Retinal pigment epithelial cell (primary cell): ENCODE measurements at regions not wholly inside any gene's neighbourhood (a gene's known extent, or its start where the extent isn't known, plus 50 kb on each side); places are given as distances from the start of the nearest gene placed in this dataset.

ENCODE experiments used
- DNase-seq: peaks from one replicate; pipeline ENCODE4 v3.0.0-alpha.2; 2010; ENCODE audit warnings: low read depth
- H3K4me3 ChIP-seq: 2 replicates; pipeline ENCODE4 v1.5.1; 2011; ENCODE audit warnings: mild to moderate bottlenecking, low read length, control low read depth, moderate library complexity
- TF ChIP-seq, protein P1 (sequence below): conservative IDR thresholded peaks from 2 replicates; pipeline ENCODE4 v1.5.1; 2011; ENCODE audit warnings: low read depth, low read length, control low read depth, inconsistent platforms

DNA sequence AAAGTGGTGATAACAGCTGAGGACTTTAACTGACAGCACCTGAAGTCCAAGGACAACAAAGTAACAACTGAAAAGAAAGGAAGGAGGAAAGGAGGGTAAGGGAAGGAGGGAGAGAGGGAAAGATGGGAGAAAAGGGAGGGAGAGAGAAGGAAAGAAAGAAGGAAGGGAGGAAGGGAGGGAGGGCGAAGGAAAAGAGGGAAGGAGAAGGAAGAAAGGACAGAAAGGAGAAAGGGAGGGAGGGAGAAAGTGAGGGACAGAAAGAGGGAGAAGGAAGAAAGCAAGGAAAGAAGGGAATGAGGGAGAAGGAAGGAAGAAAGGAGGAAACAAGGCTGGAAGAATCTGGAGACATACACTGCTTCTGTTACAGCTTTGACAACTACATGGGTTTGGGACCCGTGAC, 494.4 kb downstream of the FUT8 start:
- TF ChIP-seq, protein P1, sequence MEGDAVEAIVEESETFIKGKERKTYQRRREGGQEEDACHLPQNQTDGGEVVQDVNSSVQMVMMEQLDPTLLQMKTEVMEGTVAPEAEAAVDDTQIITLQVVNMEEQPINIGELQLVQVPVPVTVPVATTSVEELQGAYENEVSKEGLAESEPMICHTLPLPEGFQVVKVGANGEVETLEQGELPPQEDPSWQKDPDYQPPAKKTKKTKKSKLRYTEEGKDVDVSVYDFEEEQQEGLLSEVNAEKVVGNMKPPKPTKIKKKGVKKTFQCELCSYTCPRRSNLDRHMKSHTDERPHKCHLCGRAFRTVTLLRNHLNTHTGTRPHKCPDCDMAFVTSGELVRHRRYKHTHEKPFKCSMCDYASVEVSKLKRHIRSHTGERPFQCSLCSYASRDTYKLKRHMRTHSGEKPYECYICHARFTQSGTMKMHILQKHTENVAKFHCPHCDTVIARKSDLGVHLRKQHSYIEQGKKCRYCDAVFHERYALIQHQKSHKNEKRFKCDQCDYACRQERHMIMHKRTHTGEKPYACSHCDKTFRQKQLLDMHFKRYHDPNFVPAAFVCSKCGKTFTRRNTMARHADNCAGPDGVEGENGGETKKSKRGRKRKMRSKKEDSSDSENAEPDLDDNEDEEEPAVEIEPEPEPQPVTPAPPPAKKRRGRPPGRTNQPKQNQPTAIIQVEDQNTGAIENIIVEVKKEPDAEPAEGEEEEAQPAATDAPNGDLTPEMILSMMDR = no peak
- no peak overlapping the region for H3K4me3 ChIP-seq
- DNase-seq = no peak

DNA sequence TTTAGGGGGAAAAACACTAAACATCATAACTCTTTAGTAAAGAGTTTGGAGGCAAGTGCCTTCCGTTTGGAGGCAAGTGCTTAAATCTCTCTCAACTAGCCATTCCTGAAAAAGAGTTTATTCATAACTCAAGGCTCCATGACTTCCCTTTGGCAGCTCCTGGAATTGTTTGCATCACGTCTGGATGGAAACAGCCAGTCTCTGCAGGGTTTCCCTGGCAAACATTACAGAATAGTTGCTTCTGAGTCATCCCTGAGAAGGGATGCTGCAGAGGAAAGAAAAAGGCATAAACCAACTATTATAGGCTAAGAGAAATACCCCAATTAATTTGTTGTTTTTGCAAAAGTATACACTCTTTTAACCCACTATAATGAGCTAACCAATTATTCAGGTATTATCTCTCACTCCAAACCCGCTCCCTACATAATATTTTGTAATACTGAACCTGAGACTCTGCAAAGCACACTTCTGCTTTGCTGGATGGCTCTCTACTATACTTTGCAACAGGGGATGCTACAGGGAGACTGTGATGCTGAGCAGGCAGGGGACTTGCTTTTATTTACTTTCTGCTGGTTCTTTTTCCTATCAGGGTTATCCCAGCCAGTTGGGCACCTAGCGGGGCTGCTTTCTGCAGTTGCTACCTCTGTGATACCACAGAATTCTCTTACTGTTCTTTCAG, 497.7 kb downstream of the FUT8 start:
- no peak for DNase-seq
- no peak overlapping the region for H3K4me3 ChIP-seq
- TF ChIP-seq, protein P1 = no peak

DNA sequence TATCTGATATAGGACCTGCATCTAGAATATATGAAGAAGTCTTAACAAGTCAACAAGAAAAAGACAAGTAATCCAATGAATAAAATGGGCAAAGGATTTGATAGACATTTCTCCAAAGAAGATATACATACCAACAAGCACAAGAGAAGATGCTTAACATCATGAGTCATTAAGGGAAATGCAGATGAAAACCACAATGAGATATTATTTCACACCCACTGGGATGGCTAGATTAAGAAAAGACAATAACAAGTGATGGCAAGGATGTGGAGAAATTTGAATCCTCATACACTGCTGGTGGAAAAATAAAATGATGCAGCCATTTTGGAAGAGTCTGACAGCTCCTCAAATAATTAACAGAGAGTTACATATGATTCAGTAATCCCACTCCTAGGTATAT, 502.6 kb downstream of the FUT8 start:
- no peak overlapping the region for H3K4me3 ChIP-seq
- TF ChIP-seq, protein P1 = no peak
- no peak for DNase-seq

DNA sequence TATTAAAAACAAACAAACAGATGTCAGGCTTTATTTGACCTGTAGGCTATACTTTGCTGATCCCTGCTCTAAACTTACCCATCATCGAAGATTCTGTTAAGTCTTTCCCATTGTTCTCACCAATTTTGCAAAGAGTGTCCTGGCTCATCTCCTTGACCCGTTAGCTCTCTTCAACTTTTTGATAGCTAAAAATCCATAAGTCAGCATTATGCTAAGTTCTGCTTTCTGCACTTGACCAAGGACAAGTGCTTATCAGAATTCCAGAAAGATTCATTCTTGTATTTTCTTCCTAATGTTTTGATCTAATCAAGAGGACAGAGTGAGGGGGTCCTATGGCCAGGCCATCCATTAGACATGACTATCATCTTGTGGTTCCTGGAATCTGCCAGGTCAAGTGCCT, 503.5 kb downstream of the FUT8 start:
- H3K4me3 ChIP-seq = no peak overlapping the region
- TF ChIP-seq, protein P1 = no peak
- DNase-seq = no peak

DNA sequence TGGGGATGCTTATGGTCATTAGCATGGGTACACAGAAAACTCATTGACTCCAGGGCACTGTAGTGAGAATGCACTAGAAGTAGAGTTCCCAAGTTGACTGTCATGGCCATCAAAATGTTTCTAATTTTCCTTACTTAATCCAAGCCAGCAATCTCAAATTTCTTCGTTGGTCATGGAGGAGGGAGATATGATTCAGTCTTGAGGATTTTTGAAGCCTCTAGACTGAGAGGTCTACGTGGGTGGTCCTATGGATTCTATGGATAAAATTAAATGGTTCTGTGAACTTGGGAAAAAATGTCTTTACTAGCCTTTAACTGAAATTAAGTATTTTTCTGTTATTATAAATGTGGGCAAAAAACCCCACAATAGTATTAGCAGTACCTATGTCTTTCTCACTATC, 508.5 kb downstream of the FUT8 start:
- TF ChIP-seq, protein P1 = no peak
- H3K4me3 ChIP-seq = no peak overlapping the region
- no peak for DNase-seq

DNA sequence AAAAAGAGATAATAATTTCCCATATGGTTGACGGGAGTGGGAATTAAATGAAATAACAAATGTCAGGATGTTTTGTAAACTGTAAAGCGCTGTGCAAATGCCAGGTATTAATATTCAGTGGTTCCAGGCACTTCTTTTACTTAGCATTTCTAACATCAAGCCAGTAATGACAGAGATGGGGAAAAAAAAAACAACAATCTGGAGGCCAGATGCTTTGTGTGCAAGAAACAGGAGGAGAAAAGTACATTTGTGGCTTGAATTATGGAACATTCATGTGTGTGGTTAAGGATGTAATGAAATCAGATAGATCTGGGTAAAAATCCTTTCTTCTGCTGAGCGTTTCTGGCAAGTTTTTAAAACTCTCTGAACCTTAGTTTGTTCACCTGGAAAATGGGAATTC, 509.6 kb downstream of the FUT8 start:
- TF ChIP-seq, protein P1 = no peak
- no peak overlapping the region for H3K4me3 ChIP-seq
- no peak for DNase-seq

DNA sequence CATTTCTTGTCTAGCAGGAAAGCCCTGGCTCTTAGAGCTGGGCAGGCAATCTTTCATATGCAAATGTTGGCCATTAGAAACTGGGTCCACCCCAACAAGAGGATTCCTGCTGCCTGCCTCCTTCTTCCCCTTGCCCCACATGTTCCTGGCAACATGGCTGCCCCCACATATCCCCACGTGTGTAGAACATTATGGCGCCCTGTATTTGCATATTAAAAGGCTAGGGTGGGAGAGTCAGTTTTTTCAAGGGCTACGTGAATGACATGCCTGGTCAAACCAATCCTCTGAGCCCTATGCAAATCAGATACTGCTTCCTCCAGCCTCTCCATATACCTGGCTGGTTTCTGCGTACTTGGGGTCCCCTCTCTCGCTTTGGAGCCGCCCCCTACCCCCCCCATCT, 514.0 kb downstream of the FUT8 start:
- no peak for DNase-seq
- TF ChIP-seq, protein P1 = no peak
- H3K4me3 ChIP-seq = no peak overlapping the region
